ENCODE measurements at regions not wholly inside any gene's neighbourhood (a gene's known extent, or its start where the extent isn't known, plus 50 kb on each side); places are given as distances from the start of the nearest gene placed in this dataset.

GRCh38 chr3:152030320-152030719 is 156.9 kb downstream of the SUCNR1 start:
- intact Hi-C loops (cut with DNase I) = no loop called here
- Histone ChIP-seq H3K27me3 (no peaks in the 10 kb centered on the region), H3K4me3 (no peak overlapping the region), H3K9me3 (no peaks in the 10 kb centered on the region), H3K4me1 (no peaks in the 10 kb centered on the region), H3K36me3 (no peaks in the 10 kb centered on the region), H3K27ac (no peak overlapping the region)
- 86 to 94% methylated on average over 4 of the region's 4 CpGs for WGBS, 2 donors
- DNase-seq (no peak), FAIRE-seq (no peak), ATAC-seq (no peak)
- TF ChIP-seq CTCF (IDR thresholded peaks at IDR 0.05) = no peak

GRCh38 chr3:152031321-152031720 is 157.9 kb downstream of the SUCNR1 start:
- no peak for TF ChIP-seq CTCF (IDR thresholded peaks at IDR 0.05)
- FAIRE-seq (no peak), ATAC-seq (no peak), DNase-seq (no peak)
- H3K27ac ChIP-seq = no peak overlapping the region
- no peaks in the 10 kb centered on the region for H3K4me1 ChIP-seq
- no peaks in the 10 kb centered on the region for H3K27me3 ChIP-seq
- 63 to 65% methylated on average over 3 of the region's 3 CpGs for WGBS, 2 donors
- intact Hi-C loops (cut with DNase I) = no loop called here
- H3K4me3 ChIP-seq = no peak overlapping the region
- no peaks in the 10 kb centered on the region for H3K36me3 ChIP-seq
- no peaks in the 10 kb centered on the region for H3K9me3 ChIP-seq

- no peak for TF ChIP-seq CTCF (IDR thresholded peaks at IDR 0.05)
- ATAC-seq (no peak), DNase-seq (no peak), FAIRE-seq (no peak)
- WGBS, 2 donors = 66 to 78% methylated on average over 2 of the region's 2 CpGs
- no peaks in the 10 kb centered on the region for H3K9me3 ChIP-seq
- no peaks in the 10 kb centered on the region for H3K27me3 ChIP-seq
- no peaks in the 10 kb centered on the region for H3K36me3 ChIP-seq
- H3K4me3 ChIP-seq = no peak overlapping the region
- H3K27ac ChIP-seq = no peak overlapping the region
- H3K4me1 ChIP-seq = no peaks in the 10 kb centered on the region
- intact Hi-C loops (cut with DNase I) = no loop called here
These were observed 163.9 kb downstream of the SUCNR1 start for GRCh38 chr3:152037297-152037696.

GRCh38 chr3:152037953-152038352 is 164.5 kb downstream of the SUCNR1 start:
- Histone ChIP-seq H3K9me3 (no peaks in the 10 kb centered on the region), H3K27ac (no peak overlapping the region), H3K4me1 (no peaks in the 10 kb centered on the region), H3K27me3 (no peaks in the 10 kb centered on the region), H3K4me3 (no peak overlapping the region), H3K36me3 (no peaks in the 10 kb centered on the region)
- FAIRE-seq (no peak), ATAC-seq (no peak), DNase-seq (no peak)
- intact Hi-C loops (cut with DNase I) = no loop called here
- TF ChIP-seq CTCF (IDR thresholded peaks at IDR 0.05) = no peak

- no peak overlapping the region for H3K4me3 ChIP-seq
- intact Hi-C loops (cut with DNase I) = no loop called here
- FAIRE-seq = peak; percentile 56
- no peaks in the 10 kb centered on the region for H3K4me1 ChIP-seq
- no peak for TF ChIP-seq CTCF (IDR thresholded peaks at IDR 0.05)
- H3K27me3 ChIP-seq = no peaks in the 10 kb centered on the region
- no peak for DNase-seq
- H3K27ac ChIP-seq = no peak overlapping the region
- WGBS, 2 donors = 98% methylated on average over 1 of the region's 1 CpG
- H3K36me3 ChIP-seq = no peaks in the 10 kb centered on the region
- no peaks in the 10 kb centered on the region for H3K9me3 ChIP-seq
- no peak for ATAC-seq
These were observed 165.0 kb downstream of the SUCNR1 start for GRCh38 chr3:152038490-152038889.
